IgD-negative memory B cell (primary cell): ENCODE measurements at regions not wholly inside any gene's neighbourhood (a gene's known extent, or its start where the extent isn't known, plus 50 kb on each side); places are given as distances from the start of the nearest gene placed in this dataset.
"Not testable (repeated sequence)": the region's sequence is repeated elsewhere in the genome, so short reads cannot be mapped to it uniquely, and the experiment has no call there.

Experiments used
- H3K27ac Mint-ChIP-seq, 3 donors: one replicate each; pipeline ENCODE4 v1.8.0; 2020 to 2022; ENCODE audit warnings: mild to moderate bottlenecking in 3 of 3, mixed read lengths in 3 of 3, moderate library complexity in 1 of 3
- H3K27me3 Mint-ChIP-seq: one replicate; pipeline ENCODE4 v1.8.0; 2021; ENCODE audit warnings: mixed read lengths
- H3K36me3 Mint-ChIP-seq: one replicate; pipeline ENCODE4 v1.8.0; 2020; ENCODE audit warnings: mild to moderate bottlenecking, mixed read lengths
- H3K4me1 Mint-ChIP-seq, 3 donors: one replicate each; pipeline ENCODE4 v1.8.0; 2020 to 2022; ENCODE audit warnings: mixed read lengths in 3 of 3, mild to moderate bottlenecking in 1 of 3
- H3K4me3 Mint-ChIP-seq, 4 donors: one replicate each; pipeline ENCODE4 v1.8.0; 2020 to 2022; ENCODE audit warnings: mild to moderate bottlenecking in 4 of 4, mixed read lengths in 4 of 4, moderate library complexity in 3 of 4
- H3K9me3 Mint-ChIP-seq, 3 donors: one replicate each; pipeline ENCODE4 v1.8.0; 2020 to 2021; ENCODE audit warnings: mixed read lengths in 3 of 3, mild to moderate bottlenecking in 1 of 3

- Mint-ChIP-seq H3K27me3 (no peaks in the 10 kb centered on the region), H3K9me3 (peaks cover 0 to 4% (median 4%) of the 10 kb centered on the region in 3 donors), H3K27ac (no peak overlapping the region), H3K4me3 (no peak overlapping the region), H3K4me1 (no peaks in the 10 kb centered on the region), H3K36me3 (no peaks in the 10 kb centered on the region)
Observed at GRCh38 chr10:36564433-36564832, 561.0 kb upstream of the ANKRD30A start.

GRCh38 chr10:36559412-36560400 lies 565.7 kb upstream of the ANKRD30A start:
- H3K27ac Mint-ChIP-seq: no peak overlapping the region

GRCh38 chr10:36556468-36556867 lies 568.9 kb upstream of the ANKRD30A start:
- H3K27ac Mint-ChIP-seq: no peak overlapping the region
- no peaks in the 10 kb centered on the region for H3K4me1 Mint-ChIP-seq
- H3K4me3 Mint-ChIP-seq: no peak overlapping the region
- H3K36me3 Mint-ChIP-seq: no peaks in the 10 kb centered on the region
- H3K9me3 Mint-ChIP-seq: peaks cover 0 to 3% (median 2%) of the 10 kb centered on the region in 3 donors
- H3K27me3 Mint-ChIP-seq: no peaks in the 10 kb centered on the region

More at GRCh38 chr10:36559412-36560400, 565.7 kb upstream of the ANKRD30A start:
- Mint-ChIP-seq H3K4me1 (no peaks in the 10 kb centered on the region), H3K9me3 (peaks cover 0 to 3% (median 2%) of the 10 kb centered on the region in 3 donors), H3K27me3 (no peaks in the 10 kb centered on the region), H3K4me3 (no peak overlapping the region), H3K36me3 (no peaks in the 10 kb centered on the region)

GRCh38 chr10:36555036-36555435 lies 570.4 kb upstream of the ANKRD30A start:
- no peak overlapping the region for H3K27ac Mint-ChIP-seq
- peaks cover 0 to 2% (median 2%) of the 10 kb centered on the region in 3 donors for H3K9me3 Mint-ChIP-seq
- H3K36me3 Mint-ChIP-seq: no peaks in the 10 kb centered on the region
- no peaks in the 10 kb centered on the region for H3K27me3 Mint-ChIP-seq
- H3K4me1 Mint-ChIP-seq: no peaks in the 10 kb centered on the region
- no peak overlapping the region for H3K4me3 Mint-ChIP-seq

GRCh38 chr10:36547965-36548364 lies 577.4 kb upstream of the ANKRD30A start:
- Mint-ChIP-seq H3K9me3 (peaks cover 0 to 5% (median 2%) of the 10 kb centered on the region in 3 donors), H3K27ac (no peak overlapping the region), H3K4me3 (no peak overlapping the region), H3K27me3 (no peaks in the 10 kb centered on the region), H3K4me1 (no peaks in the 10 kb centered on the region), H3K36me3 (no peaks in the 10 kb centered on the region)

GRCh38 chr10:36542493-36542892 lies 582.9 kb upstream of the ANKRD30A start:
- Mint-ChIP-seq H3K4me3 (no peak overlapping the region), H3K9me3 (peaks cover 2 to 5% (median 3%) of the 10 kb centered on the region in 3 donors), H3K27me3 (peaks cover 3% of the 10 kb centered on the region), H3K36me3 (no peaks in the 10 kb centered on the region), H3K4me1 (peaks cover 0 to 1% (median 0%) of the 10 kb centered on the region in 3 donors), H3K27ac (no peak overlapping the region)

- no peak overlapping the region for H3K4me3 Mint-ChIP-seq
- H3K27me3 Mint-ChIP-seq: peaks cover 3% of the 10 kb centered on the region
- H3K36me3 Mint-ChIP-seq: no peaks in the 10 kb centered on the region
- H3K4me1 Mint-ChIP-seq: peaks cover 0 to 1% (median 0%) of the 10 kb centered on the region in 3 donors
- peaks cover 2 to 6% (median 3%) of the 10 kb centered on the region in 3 donors for H3K9me3 Mint-ChIP-seq
- no peak overlapping the region for H3K27ac Mint-ChIP-seq
Observed at GRCh38 chr10:36540611-36541010, 584.8 kb upstream of the ANKRD30A start.

GRCh38 chr10:36538953-36539586 lies 586.3 kb upstream of the ANKRD30A start:
- H3K4me1 Mint-ChIP-seq: peaks cover 3% of the 10 kb centered on the region in 3 donors
- H3K9me3 Mint-ChIP-seq: peaks cover 2 to 6% (median 3%) of the 10 kb centered on the region in 3 donors
- peaks cover 3% of the 10 kb centered on the region for H3K27me3 Mint-ChIP-seq
- no peak overlapping the region for H3K27ac Mint-ChIP-seq
- H3K36me3 Mint-ChIP-seq: no peaks in the 10 kb centered on the region
- H3K4me3 Mint-ChIP-seq: no peak overlapping the region

GRCh38 chr10:36534471-36535002 lies 590.9 kb upstream of the ANKRD30A start:
- Mint-ChIP-seq H3K4me1 (peaks cover 3% of the 10 kb centered on the region in 3 donors), H3K9me3 (peaks cover under 1 to 5% (median 2%) of the 10 kb centered on the region in 3 donors), H3K36me3 (no peaks in the 10 kb centered on the region), H3K27ac (no peak overlapping the region), H3K27me3 (peaks cover 2% of the 10 kb centered on the region), H3K4me3 (peak overlapping the region in 1 of 4 donors; percentile 16)

- H3K9me3 Mint-ChIP-seq: peaks cover 2 to 7% (median 3%) of the 10 kb centered on the region in 3 donors
- H3K27me3 Mint-ChIP-seq: peaks cover 2% of the 10 kb centered on the region
- no peaks in the 10 kb centered on the region for H3K36me3 Mint-ChIP-seq
- no peak overlapping the region for H3K27ac Mint-ChIP-seq
- peaks cover 3% of the 10 kb centered on the region in 3 donors for H3K4me1 Mint-ChIP-seq
- no peak overlapping the region for H3K4me3 Mint-ChIP-seq
Observed at GRCh38 chr10:36533861-36534260, 591.5 kb upstream of the ANKRD30A start.

- H3K4me1 Mint-ChIP-seq: peaks cover 2 to 3% (median 3%) of the 10 kb centered on the region in 3 donors
- no peak overlapping the region for H3K4me3 Mint-ChIP-seq
- H3K27me3 Mint-ChIP-seq: peaks cover 1% of the 10 kb centered on the region
- H3K27ac Mint-ChIP-seq: no peak overlapping the region
- H3K36me3 Mint-ChIP-seq: no peaks in the 10 kb centered on the region
- H3K9me3 Mint-ChIP-seq: peaks cover 1 to 6% (median 3%) of the 10 kb centered on the region in 3 donors
Observed at GRCh38 chr10:36533316-36533715, 592.1 kb upstream of the ANKRD30A start.

- no peak overlapping the region for H3K27ac Mint-ChIP-seq
- peaks cover 1 to 3% (median 3%) of the 10 kb centered on the region in 3 donors for H3K4me1 Mint-ChIP-seq
- H3K27me3 Mint-ChIP-seq: no peaks in the 10 kb centered on the region
- H3K36me3 Mint-ChIP-seq: no peaks in the 10 kb centered on the region
- H3K9me3 Mint-ChIP-seq: peaks cover 0 to 3% (median 3%) of the 10 kb centered on the region in 3 donors
- no peak overlapping the region for H3K4me3 Mint-ChIP-seq
Observed at GRCh38 chr10:36531621-36532020, 593.8 kb upstream of the ANKRD30A start.

- Mint-ChIP-seq H3K4me3 (no peak overlapping the region), H3K27ac (no peak overlapping the region), H3K36me3 (no peaks in the 10 kb centered on the region), H3K9me3 (peaks cover 0 to 11% (median 3%) of the 10 kb centered on the region in 3 donors), H3K4me1 (no peaks in the 10 kb centered on the region), H3K27me3 (no peaks in the 10 kb centered on the region)
Observed at GRCh38 chr10:36526033-36526432, 599.4 kb upstream of the ANKRD30A start.

- peaks cover 0 to 10% (median 0%) of the 10 kb centered on the region in 3 donors for H3K9me3 Mint-ChIP-seq
- H3K4me1 Mint-ChIP-seq, H3K27ac Mint-ChIP-seq, H3K4me3 Mint-ChIP-seq, H3K27me3 Mint-ChIP-seq, H3K36me3 Mint-ChIP-seq: not testable (repeated sequence)
Observed at GRCh38 chr10:36524126-36524525, 601.3 kb upstream of the ANKRD30A start.

GRCh38 chr10:36519909-36520308 lies 605.5 kb upstream of the ANKRD30A start:
- Mint-ChIP-seq H3K4me1 (no peaks in the 10 kb centered on the region), H3K4me3 (no peak overlapping the region), H3K36me3 (no peaks in the 10 kb centered on the region)

More at GRCh38 chr10:36519909-36520308, 605.5 kb upstream of the ANKRD30A start:
- Mint-ChIP-seq H3K9me3 (peaks cover 2 to 7% (median 2%) of the 10 kb centered on the region in 3 donors), H3K27ac (no peak overlapping the region), H3K27me3 (no peaks in the 10 kb centered on the region)
